GM23338 (cell line): ENCODE measurements at regions not wholly inside any gene's neighbourhood (a gene's known extent, or its start where the extent isn't known, plus 50 kb on each side); places are given as distances from the start of the nearest gene placed in this dataset.

ENCODE experiments used
- ATAC-seq: fragments of 200-7000 bp; cut with Tn5 transposase; 3 replicates; pipeline ENCODE4 v1.9.1; 2020
- DNase-seq: peaks from one replicate; pipeline ENCODE4 v3.0.0-alpha.2; 2015; ENCODE audit warnings: low spot score
- H2AFZ ChIP-seq: fragments of 200-600 bp; sonication (generic); 2 replicates; pipeline ENCODE4 v1.8.0; 2016; ENCODE audit warnings: antibody characterized with exemption, mild to moderate bottlenecking, moderate library complexity
- H3F3A ChIP-seq: fragments of 200-600 bp; sonication (generic); replicated peaks from 2 replicates; pipeline ENCODE4 v1.8.0; 2017; ENCODE audit warnings: antibody characterized with exemption, mixed run types, low read depth
- H3K27ac ChIP-seq: fragments of 200-600 bp; sonication (generic); 2 replicates; pipeline ENCODE4 v1.6.1; 2016; ENCODE audit warnings: low read depth
- H3K27me3 ChIP-seq: fragments of 200-600 bp; sonication (generic); 2 replicates; pipeline ENCODE4 v1.8.0; 2016; ENCODE audit warnings: mild to moderate bottlenecking, mixed run types, moderate library complexity; ENCODE audit not compliant: insufficient read depth
- H3K36me3 ChIP-seq: fragments of 200-600 bp; sonication (generic); 2 replicates; pipeline ENCODE4 v1.8.0; 2016; ENCODE audit warnings: mild to moderate bottlenecking; ENCODE audit not compliant: insufficient read depth
- H3K4me1 ChIP-seq: fragments of 200-600 bp; sonication (generic); 2 replicates; pipeline ENCODE4 v1.8.0; 2016; ENCODE audit warnings: mild to moderate bottlenecking, moderate library complexity; ENCODE audit not compliant: insufficient read depth
- H3K4me2 ChIP-seq: fragments of 200-600 bp; sonication (generic); 2 replicates; pipeline ENCODE4 v1.7.1; 2017; ENCODE audit warnings: mixed run types
- H3K4me3 ChIP-seq: fragments of 200-600 bp; sonication (generic); 2 replicates; pipeline ENCODE4 v1.6.1; 2016; ENCODE audit warnings: mixed run types
- H3K79me2 ChIP-seq: fragments of 200-600 bp; sonication (generic); replicated peaks from 2 replicates; pipeline ENCODE4 v1.8.0; 2017; ENCODE audit warnings: mild to moderate bottlenecking; ENCODE audit not compliant: insufficient read depth
- H3K9me2 ChIP-seq: fragments of 200-600 bp; sonication (generic); 2 replicates; pipeline ENCODE4 v1.8.0; 2017; ENCODE audit not compliant: insufficient read depth
- H4K20me1 ChIP-seq: fragments of 200-600 bp; sonication (generic); replicated peaks from 2 replicates; pipeline ENCODE4 v1.8.0; 2017; ENCODE audit warnings: mild to moderate bottlenecking; ENCODE audit not compliant: insufficient read depth
- H3K27ac Mint-ChIP-seq: 2 replicates; pipeline ENCODE4 v1.8.0; 2020; ENCODE audit warnings: inconsistent platforms, mild to moderate bottlenecking, moderate library complexity, mixed read lengths
- H3K27me3 Mint-ChIP-seq: 3 replicates; pipeline ENCODE4 v1.8.0; 2022; ENCODE audit warnings: low read depth, mild to moderate bottlenecking, moderate library complexity, mixed read lengths, inconsistent platforms; ENCODE audit not compliant: insufficient read depth, poor library complexity
- H3K36me3 Mint-ChIP-seq: 3 replicates; pipeline ENCODE4 v1.8.0; 2021; ENCODE audit warnings: low read depth, mild to moderate bottlenecking, inconsistent platforms, moderate library complexity, mixed read lengths
- H3K4me1 Mint-ChIP-seq: 3 replicates; pipeline ENCODE4 v1.8.0; 2020; ENCODE audit warnings: mild to moderate bottlenecking, inconsistent platforms, mixed read lengths
- H3K4me3 Mint-ChIP-seq: 3 replicates; pipeline ENCODE4 v1.8.0; 2021; ENCODE audit warnings: moderate library complexity, mild to moderate bottlenecking, inconsistent platforms, mixed read lengths
- H3K9me3 Mint-ChIP-seq: 3 replicates; pipeline ENCODE4 v1.8.0; 2020; ENCODE audit warnings: moderate library complexity, mild to moderate bottlenecking, inconsistent platforms, mixed read lengths
- CTCF ChIP-seq, 2 experiments: fragments of 200-600 bp in 1 of 2; sonication (generic) in 1 of 2; conservative IDR thresholded peaks; 2 replicates each; pipeline versions ENCODE4 v1.5.1 to v1.6.1; 2016 to 2017; ENCODE audit warnings: antibody characterized with exemption in 2 of 2, low read depth in 2 of 2, mild to moderate bottlenecking in 2 of 2, moderate library complexity in 1 of 2
- EZH2 ChIP-seq: fragments of 200-600 bp; sonication (generic); IDR thresholded peaks from one replicate; pipeline ENCODE4 v1.8.0; 2017; ENCODE audit warnings: antibody characterized with exemption, mild to moderate bottlenecking, low read depth; ENCODE audit not compliant: unreplicated experiment
- EZH2phosphoT487 ChIP-seq: fragments of 200-600 bp; sonication (generic); IDR thresholded peaks from one replicate; pipeline ENCODE4 v1.8.1; 2018; ENCODE audit warnings: antibody characterized with exemption; ENCODE audit not compliant: unreplicated experiment
- JUNB ChIP-seq: IDR thresholded peaks from one replicate; pipeline ENCODE4 v1.6.1; 2016; ENCODE audit warnings: antibody characterized with exemption; ENCODE audit not compliant: unreplicated experiment
- POLR2AphosphoS5 ChIP-seq: IDR thresholded peaks from 2 replicates; pipeline ENCODE4 v1.6.1; 2016; ENCODE audit warnings: antibody characterized with exemption, low read depth
- STAT1 ChIP-seq: IDR thresholded peaks from one replicate; pipeline ENCODE4 v1.6.1; 2016; ENCODE audit warnings: antibody characterized with exemption; ENCODE audit not compliant: unreplicated experiment
- ZNF114 ChIP-seq: fragments of 250-450 bp; sonication (Bioruptor Pico); IDR thresholded peaks from 2 replicates; pipeline ENCODE4 v1.5.0; 2020; ENCODE audit warnings: mild to moderate bottlenecking, moderate library complexity
- ZNF331 ChIP-seq: fragments of 250-450 bp; sonication (Bioruptor Pico); IDR thresholded peaks from 2 replicates; pipeline ENCODE4 v1.5.0; 2020; ENCODE audit warnings: low read depth, mild to moderate bottlenecking, moderate library complexity
- ZNF462 ChIP-seq: fragments of 250-450 bp; sonication (Bioruptor Pico); IDR thresholded peaks from 2 replicates; pipeline ENCODE4 v1.5.0; 2020; ENCODE audit warnings: mild to moderate bottlenecking, moderate library complexity
- TF ChIP-seq, protein P1 (sequence below): IDR thresholded peaks from 2 replicates; pipeline ENCODE4 v1.6.1; 2016; ENCODE audit warnings: antibody characterized with exemption

- Histone ChIP-seq H3K79me2 (no peaks in the 10 kb centered on the region), H3K4me2 (no peak overlapping the region), H2AFZ (no peak overlapping the region), H3K9me2 (no peaks in the 10 kb centered on the region), H3K4me3 (no peak overlapping the region), H4K20me1 (no peaks in the 10 kb centered on the region), H3K4me1 (no peaks in the 10 kb centered on the region), H3K27me3 (no peaks in the 10 kb centered on the region), H3K27ac (no peak overlapping the region), H3K36me3 (no peaks in the 10 kb centered on the region), H3F3A (no peaks in the 10 kb centered on the region)
- no peak overlapping the region for H3K27ac Mint-ChIP-seq
- ATAC-seq (no peak), DNase-seq (no peak)
- H3K27me3 Mint-ChIP-seq, result peaks cover 1% of the 10 kb centered on the region
- no peaks in the 10 kb centered on the region; the same call in 1 of the 3 replicates for H3K9me3 Mint-ChIP-seq
- H3K4me3 Mint-ChIP-seq, result no peak overlapping the region
- no peaks in the 10 kb centered on the region for H3K36me3 Mint-ChIP-seq
- H3K4me1 Mint-ChIP-seq, result no peaks in the 10 kb centered on the region; the same call in 2 of the 3 replicates
- TF ChIP-seq JUNB (no peak), EZH2 (no peak), EZH2phosphoT487 (no peak), STAT1 (no peak), ZNF462 (no peak), CTCF (conservative IDR thresholded peaks at IDR 0.05; ENCODE audit: low read depth in 2 of 2) (no peak), ZNF331 (CRISPR knock-in tag) (no peak), POLR2AphosphoS5 (no peak), ZNF114 (CRISPR knock-in tag) (no peak)
- TF ChIP-seq, protein P1, sequence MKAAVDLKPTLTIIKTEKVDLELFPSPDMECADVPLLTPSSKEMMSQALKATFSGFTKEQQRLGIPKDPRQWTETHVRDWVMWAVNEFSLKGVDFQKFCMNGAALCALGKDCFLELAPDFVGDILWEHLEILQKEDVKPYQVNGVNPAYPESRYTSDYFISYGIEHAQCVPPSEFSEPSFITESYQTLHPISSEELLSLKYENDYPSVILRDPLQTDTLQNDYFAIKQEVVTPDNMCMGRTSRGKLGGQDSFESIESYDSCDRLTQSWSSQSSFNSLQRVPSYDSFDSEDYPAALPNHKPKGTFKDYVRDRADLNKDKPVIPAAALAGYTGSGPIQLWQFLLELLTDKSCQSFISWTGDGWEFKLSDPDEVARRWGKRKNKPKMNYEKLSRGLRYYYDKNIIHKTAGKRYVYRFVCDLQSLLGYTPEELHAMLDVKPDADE, result no peak
Observed at GRCh38 chr12:115353467-115353866, 669.5 kb upstream of the TBX3 start.
